Smooth muscle cell (in vitro differentiated cells): ENCODE measurements at regions not wholly inside any gene's neighbourhood (a gene's known extent, or its start where the extent isn't known, plus 50 kb on each side); places are given as distances from the start of the nearest gene placed in this dataset.

Source experiments
- DNase-seq: peaks from one replicate; lab custom pipeline; 2025; ENCODE audit not compliant: unreplicated experiment; lab: John Stamatoyannopoulos, UW
- H2AFZ ChIP-seq: fragments of 200-600 bp; sonication (generic); 2 replicates; pipeline ENCODE4 v1.6.0; 2016; ENCODE audit warnings: antibody characterized with exemption, low read depth, mild to moderate bottlenecking
- H3F3A ChIP-seq: fragments of 200-600 bp; sonication (generic); 2 replicates; pipeline ENCODE4 v1.6.0; 2017; ENCODE audit warnings: antibody characterized with exemption, low read depth
- H3K27ac ChIP-seq: fragments of 200-600 bp; sonication (generic); 2 replicates; pipeline ENCODE4 v1.5.1; 2016; ENCODE audit warnings: low read depth, mild to moderate bottlenecking
- H3K27me3 ChIP-seq: fragments of 200-600 bp; sonication (generic); 2 replicates; pipeline ENCODE4 v1.6.1; 2016; ENCODE audit warnings: low read depth, mild to moderate bottlenecking
- H3K36me3 ChIP-seq: fragments of 200-600 bp; sonication (generic); 2 replicates; pipeline ENCODE4 v1.5.1; 2016; ENCODE audit warnings: low read depth
- H3K4me1 ChIP-seq: fragments of 200-600 bp; sonication (generic); 2 replicates; pipeline ENCODE4 v1.5.1; 2016; ENCODE audit warnings: low read depth
- H3K4me2 ChIP-seq: fragments of 200-600 bp; sonication (generic); 2 replicates; pipeline ENCODE4 v1.6.0; 2016; ENCODE audit warnings: mild to moderate bottlenecking
- H3K4me3 ChIP-seq: fragments of 200-600 bp; sonication (generic); 2 replicates; pipeline ENCODE4 v1.5.1; 2016; ENCODE audit warnings: mild to moderate bottlenecking
- H3K79me2 ChIP-seq: fragments of 200-600 bp; sonication (generic); 2 replicates; pipeline ENCODE4 v1.6.0; 2016; ENCODE audit warnings: low read depth, mild to moderate bottlenecking
- H3K9ac ChIP-seq: fragments of 200-600 bp; sonication (generic); 2 replicates; pipeline ENCODE4 v1.6.0; 2016; ENCODE audit warnings: low read depth
- H3K9me3 ChIP-seq: fragments of 200-600 bp; sonication (generic); replicated peaks from 2 replicates; pipeline ENCODE4 v1.5.1; 2016; ENCODE audit warnings: low read depth
- H4K20me1 ChIP-seq: fragments of 200-600 bp; sonication (generic); 2 replicates; pipeline ENCODE4 v1.6.0; 2016; ENCODE audit warnings: low read depth
- CTCF ChIP-seq: fragments of 200-600 bp; sonication (generic); IDR thresholded peaks from 2 replicates; pipeline ENCODE4 v1.5.1; 2017; ENCODE audit warnings: borderline replicate concordance, mild to moderate bottlenecking, antibody characterized with exemption; ENCODE audit not compliant: insufficient read depth, poor library complexity, severe bottlenecking
- WGBS: methylation state at CpG from one replicate; pipeline ENCODE4 v1.1.7; 2016; ENCODE audit warnings: low lambda C conversion rate; 5-methylcytosine and 5-hydroxymethylcytosine counted together

GRCh38 chr3:157700405-157700804, 197.2 kb upstream of the VEPH1 start:
- H3K27me3 ChIP-seq, result no peaks in the 10 kb centered on the region
- no peak overlapping the region for H3K4me3 ChIP-seq
- H3K9me3 ChIP-seq, result no peaks in the 10 kb centered on the region
- H3K4me2 ChIP-seq, result no peak overlapping the region
- no peak overlapping the region for H2AFZ ChIP-seq
- 72% methylated on average over 3 of the region's 3 CpGs for WGBS
- no peak overlapping the region for H3K27ac ChIP-seq
- H3K79me2 ChIP-seq, result no peaks in the 10 kb centered on the region
- H3F3A ChIP-seq, result no peaks in the 10 kb centered on the region
- H3K4me1 ChIP-seq, result no peaks in the 10 kb centered on the region
- no peak for TF ChIP-seq CTCF
- no peaks in the 10 kb centered on the region for H3K36me3 ChIP-seq
- H4K20me1 ChIP-seq, result no peaks in the 10 kb centered on the region
- no peak for DNase-seq
- no peak overlapping the region for H3K9ac ChIP-seq

DNA sequence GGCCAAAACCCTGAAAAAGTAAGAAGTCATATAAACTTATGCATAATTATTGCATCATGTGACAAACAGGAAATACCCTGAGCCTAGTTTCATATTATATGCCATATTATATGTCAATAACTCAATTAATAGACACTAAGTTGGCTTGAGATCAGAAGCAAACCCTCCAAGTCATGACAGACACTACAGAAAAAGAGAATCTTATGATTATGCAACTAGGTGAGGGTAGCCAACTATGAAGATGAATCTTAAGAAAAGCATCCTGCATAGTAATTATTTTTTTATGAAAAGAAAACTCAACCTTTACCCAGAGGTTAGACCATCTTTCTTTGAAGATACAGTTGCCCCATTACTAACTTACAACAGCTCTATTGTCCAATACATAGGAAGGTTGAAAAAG, 192.4 kb upstream of the VEPH1 start:
- H2AFZ ChIP-seq, result no peak overlapping the region
- no peak overlapping the region for H3K9ac ChIP-seq
- no peak for DNase-seq
- H3K36me3 ChIP-seq, result no peaks in the 10 kb centered on the region
- no peak overlapping the region for H3K4me2 ChIP-seq
- TF ChIP-seq CTCF, result no peak
- H3K27ac ChIP-seq, result no peak overlapping the region
- no peaks in the 10 kb centered on the region for H3F3A ChIP-seq
- no peaks in the 10 kb centered on the region for H4K20me1 ChIP-seq
- no peaks in the 10 kb centered on the region for H3K79me2 ChIP-seq
- no peak overlapping the region for H3K4me3 ChIP-seq
- no peaks in the 10 kb centered on the region for H3K27me3 ChIP-seq
- no peaks in the 10 kb centered on the region for H3K9me3 ChIP-seq
- H3K4me1 ChIP-seq, result no peaks in the 10 kb centered on the region

DNA sequence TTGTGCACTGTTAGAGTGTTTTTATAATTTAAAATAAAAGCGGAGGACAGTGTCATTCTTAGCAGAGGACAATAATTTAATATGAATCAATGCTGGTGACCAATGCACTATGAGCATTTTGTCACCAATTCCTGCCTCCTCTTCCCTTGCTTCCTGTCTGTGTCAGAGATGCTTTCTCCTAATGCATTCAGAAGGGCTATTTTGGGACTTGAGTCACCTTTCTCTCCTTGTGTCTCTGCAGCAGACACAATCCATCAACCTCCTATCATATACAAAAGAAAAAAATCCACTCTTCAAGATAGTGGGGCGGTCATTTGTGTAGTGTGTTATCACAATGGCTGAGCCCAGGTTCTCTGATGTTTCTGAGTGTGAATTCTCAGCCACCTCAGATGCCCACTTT, 191.9 kb upstream of the VEPH1 start:
- no peaks in the 10 kb centered on the region for H3F3A ChIP-seq
- no peaks in the 10 kb centered on the region for H4K20me1 ChIP-seq
- H3K27ac ChIP-seq, result no peak overlapping the region
- no peaks in the 10 kb centered on the region for H3K36me3 ChIP-seq
- no peaks in the 10 kb centered on the region for H3K79me2 ChIP-seq
- no peak overlapping the region for H2AFZ ChIP-seq
- WGBS, result 86% methylated on average over 2 of the region's 2 CpGs
- no peak for TF ChIP-seq CTCF
- no peak overlapping the region for H3K4me2 ChIP-seq
- no peak for DNase-seq
- no peaks in the 10 kb centered on the region for H3K4me1 ChIP-seq
- no peaks in the 10 kb centered on the region for H3K27me3 ChIP-seq
- H3K9ac ChIP-seq, result no peak overlapping the region
- H3K4me3 ChIP-seq, result no peak overlapping the region
- no peaks in the 10 kb centered on the region for H3K9me3 ChIP-seq

- no peaks in the 10 kb centered on the region for H3K27me3 ChIP-seq
- no peaks in the 10 kb centered on the region for H3F3A ChIP-seq
- 83% methylated on average over 1 of the region's 1 CpG for WGBS
- H3K4me1 ChIP-seq, result no peaks in the 10 kb centered on the region
- no peak overlapping the region for H2AFZ ChIP-seq
- no peak overlapping the region for H3K4me2 ChIP-seq
- no peak for DNase-seq
- no peaks in the 10 kb centered on the region for H3K36me3 ChIP-seq
- TF ChIP-seq CTCF, result no peak
- H3K9ac ChIP-seq, result no peak overlapping the region
- H3K79me2 ChIP-seq, result no peaks in the 10 kb centered on the region
- no peak overlapping the region for H3K27ac ChIP-seq
- no peaks in the 10 kb centered on the region for H3K9me3 ChIP-seq
- H4K20me1 ChIP-seq, result no peaks in the 10 kb centered on the region
- no peak overlapping the region for H3K4me3 ChIP-seq
Observed at GRCh38 chr3:157693762-157694161, 190.5 kb upstream of the VEPH1 start.
